GM23338 (cell line): ENCODE measurements at regions not wholly inside any gene's neighbourhood (a gene's known extent, or its start where the extent isn't known, plus 50 kb on each side); places are given as distances from the start of the nearest gene placed in this dataset.

Source experiments
- ATAC-seq: fragments of 200-7000 bp; cut with Tn5 transposase; 3 replicates; pipeline ENCODE4 v1.9.1; 2020
- DNase-seq: peaks from one replicate; pipeline ENCODE4 v3.0.0-alpha.2; 2015; ENCODE audit warnings: low spot score
- H2AFZ ChIP-seq: fragments of 200-600 bp; sonication (generic); 2 replicates; pipeline ENCODE4 v1.8.0; 2016; ENCODE audit warnings: antibody characterized with exemption, mild to moderate bottlenecking, moderate library complexity
- H3F3A ChIP-seq: fragments of 200-600 bp; sonication (generic); replicated peaks from 2 replicates; pipeline ENCODE4 v1.8.0; 2017; ENCODE audit warnings: antibody characterized with exemption, mixed run types, low read depth
- H3K27ac ChIP-seq: fragments of 200-600 bp; sonication (generic); 2 replicates; pipeline ENCODE4 v1.6.1; 2016; ENCODE audit warnings: low read depth
- H3K27me3 ChIP-seq: fragments of 200-600 bp; sonication (generic); 2 replicates; pipeline ENCODE4 v1.8.0; 2016; ENCODE audit warnings: mild to moderate bottlenecking, mixed run types, moderate library complexity; ENCODE audit not compliant: insufficient read depth
- H3K36me3 ChIP-seq: fragments of 200-600 bp; sonication (generic); 2 replicates; pipeline ENCODE4 v1.8.0; 2016; ENCODE audit warnings: mild to moderate bottlenecking; ENCODE audit not compliant: insufficient read depth
- H3K4me1 ChIP-seq: fragments of 200-600 bp; sonication (generic); 2 replicates; pipeline ENCODE4 v1.8.0; 2016; ENCODE audit warnings: mild to moderate bottlenecking, moderate library complexity; ENCODE audit not compliant: insufficient read depth
- H3K4me2 ChIP-seq: fragments of 200-600 bp; sonication (generic); 2 replicates; pipeline ENCODE4 v1.7.1; 2017; ENCODE audit warnings: mixed run types
- H3K4me3 ChIP-seq: fragments of 200-600 bp; sonication (generic); 2 replicates; pipeline ENCODE4 v1.6.1; 2016; ENCODE audit warnings: mixed run types
- H3K79me2 ChIP-seq: fragments of 200-600 bp; sonication (generic); replicated peaks from 2 replicates; pipeline ENCODE4 v1.8.0; 2017; ENCODE audit warnings: mild to moderate bottlenecking; ENCODE audit not compliant: insufficient read depth
- H3K9me2 ChIP-seq: fragments of 200-600 bp; sonication (generic); 2 replicates; pipeline ENCODE4 v1.8.0; 2017; ENCODE audit not compliant: insufficient read depth
- H4K20me1 ChIP-seq: fragments of 200-600 bp; sonication (generic); replicated peaks from 2 replicates; pipeline ENCODE4 v1.8.0; 2017; ENCODE audit warnings: mild to moderate bottlenecking; ENCODE audit not compliant: insufficient read depth
- H3K27ac Mint-ChIP-seq: 2 replicates; pipeline ENCODE4 v1.8.0; 2020; ENCODE audit warnings: inconsistent platforms, mild to moderate bottlenecking, moderate library complexity, mixed read lengths
- H3K27me3 Mint-ChIP-seq: 3 replicates; pipeline ENCODE4 v1.8.0; 2022; ENCODE audit warnings: low read depth, mild to moderate bottlenecking, moderate library complexity, mixed read lengths, inconsistent platforms; ENCODE audit not compliant: insufficient read depth, poor library complexity
- H3K36me3 Mint-ChIP-seq: 3 replicates; pipeline ENCODE4 v1.8.0; 2021; ENCODE audit warnings: low read depth, mild to moderate bottlenecking, inconsistent platforms, moderate library complexity, mixed read lengths
- H3K4me1 Mint-ChIP-seq: 3 replicates; pipeline ENCODE4 v1.8.0; 2020; ENCODE audit warnings: mild to moderate bottlenecking, inconsistent platforms, mixed read lengths
- H3K4me3 Mint-ChIP-seq: 3 replicates; pipeline ENCODE4 v1.8.0; 2021; ENCODE audit warnings: moderate library complexity, mild to moderate bottlenecking, inconsistent platforms, mixed read lengths
- H3K9me3 Mint-ChIP-seq: 3 replicates; pipeline ENCODE4 v1.8.0; 2020; ENCODE audit warnings: moderate library complexity, mild to moderate bottlenecking, inconsistent platforms, mixed read lengths
- CREB1 ChIP-seq: fragments of 250-450 bp; sonication (Bioruptor Pico); IDR thresholded peaks from 2 replicates; pipeline ENCODE4 v1.5.0; 2020; ENCODE audit warnings: low read depth, mild to moderate bottlenecking, moderate library complexity
- CTCF ChIP-seq, 2 experiments: fragments of 200-600 bp in 1 of 2; sonication (generic) in 1 of 2; conservative IDR thresholded peaks; 2 replicates each; pipeline versions ENCODE4 v1.5.1 to v1.6.1; 2016 to 2017; ENCODE audit warnings: antibody characterized with exemption in 2 of 2, low read depth in 2 of 2, mild to moderate bottlenecking in 2 of 2, moderate library complexity in 1 of 2
- ETS1 ChIP-seq: IDR thresholded peaks from 2 replicates; pipeline ENCODE4 v1.6.1; 2016; ENCODE audit warnings: antibody characterized with exemption
- EZH2 ChIP-seq: fragments of 200-600 bp; sonication (generic); IDR thresholded peaks from one replicate; pipeline ENCODE4 v1.8.0; 2017; ENCODE audit warnings: antibody characterized with exemption, mild to moderate bottlenecking, low read depth; ENCODE audit not compliant: unreplicated experiment
- EZH2phosphoT487 ChIP-seq: fragments of 200-600 bp; sonication (generic); IDR thresholded peaks from one replicate; pipeline ENCODE4 v1.8.1; 2018; ENCODE audit warnings: antibody characterized with exemption; ENCODE audit not compliant: unreplicated experiment
- JUNB ChIP-seq: IDR thresholded peaks from one replicate; pipeline ENCODE4 v1.6.1; 2016; ENCODE audit warnings: antibody characterized with exemption; ENCODE audit not compliant: unreplicated experiment
- NANOG ChIP-seq: IDR thresholded peaks from 2 replicates; pipeline ENCODE4 v1.6.1; 2016; ENCODE audit warnings: antibody characterized with exemption, borderline replicate concordance
- POLR2AphosphoS5 ChIP-seq: IDR thresholded peaks from 2 replicates; pipeline ENCODE4 v1.6.1; 2016; ENCODE audit warnings: antibody characterized with exemption, low read depth
- REST ChIP-seq: IDR thresholded peaks from one replicate; pipeline ENCODE4 v1.6.1; 2018; ENCODE audit warnings: antibody characterized with exemption; ENCODE audit not compliant: unreplicated experiment
- STAT1 ChIP-seq: IDR thresholded peaks from one replicate; pipeline ENCODE4 v1.6.1; 2016; ENCODE audit warnings: antibody characterized with exemption; ENCODE audit not compliant: unreplicated experiment
- ZNF114 ChIP-seq: fragments of 250-450 bp; sonication (Bioruptor Pico); IDR thresholded peaks from 2 replicates; pipeline ENCODE4 v1.5.0; 2020; ENCODE audit warnings: mild to moderate bottlenecking, moderate library complexity
- ZNF331 ChIP-seq: fragments of 250-450 bp; sonication (Bioruptor Pico); IDR thresholded peaks from 2 replicates; pipeline ENCODE4 v1.5.0; 2020; ENCODE audit warnings: low read depth, mild to moderate bottlenecking, moderate library complexity
- ZNF462 ChIP-seq: fragments of 250-450 bp; sonication (Bioruptor Pico); IDR thresholded peaks from 2 replicates; pipeline ENCODE4 v1.5.0; 2020; ENCODE audit warnings: mild to moderate bottlenecking, moderate library complexity

- Histone ChIP-seq H2AFZ (no peak overlapping the region), H3K9me2 (peaks cover 6% of the 10 kb centered on the region; the same call in 1 of the 2 replicates), H3K4me1 (no peaks in the 10 kb centered on the region; the same call in 1 of the 2 replicates), H3K36me3 (no peaks in the 10 kb centered on the region), H3K4me3 (no peak overlapping the region), H3K27me3 (no peaks in the 10 kb centered on the region), H3K27ac (no peak overlapping the region), H3F3A (no peaks in the 10 kb centered on the region), H4K20me1 (no peaks in the 10 kb centered on the region), H3K79me2 (no peaks in the 10 kb centered on the region), H3K4me2 (no peak overlapping the region)
- TF ChIP-seq ETS1, result no peak
- no peak for TF ChIP-seq ZNF114 (CRISPR knock-in tag)
- no peak for TF ChIP-seq NANOG
- TF ChIP-seq POLR2AphosphoS5, result no peak
- TF ChIP-seq EZH2phosphoT487, result no peak
- no peak for TF ChIP-seq CTCF (conservative IDR thresholded peaks at IDR 0.05; ENCODE audit: low read depth in 2 of 2)
- TF ChIP-seq EZH2, result no peak
- TF ChIP-seq JUNB, result no peak
- no peak for TF ChIP-seq STAT1
- TF ChIP-seq CREB1, result no peak
- no peak for TF ChIP-seq REST
- TF ChIP-seq ZNF462 (CRISPR knock-in tag), result no peak
- no peak for TF ChIP-seq ZNF331 (CRISPR knock-in tag)
- Mint-ChIP-seq H3K36me3 (no peaks in the 10 kb centered on the region), H3K4me1 (peaks cover 24% of the 10 kb centered on the region), H3K4me3 (no peak overlapping the region), H3K27ac (no peak overlapping the region), H3K27me3 (no peaks in the 10 kb centered on the region), H3K9me3 (no peaks in the 10 kb centered on the region)
- no peak for DNase-seq
- no peak for ATAC-seq
Observed at GRCh38 chr12:105464406-105464805, 133.9 kb downstream of the C12orf75 start.
